Inflammatory macrophage (primary cell): ENCODE measurements at regions not wholly inside any gene's neighbourhood (a gene's known extent, or its start where the extent isn't known, plus 50 kb on each side); places are given as distances from the start of the nearest gene placed in this dataset.
"Not testable (repeated sequence)": the region's sequence is repeated elsewhere in the genome, so short reads cannot be mapped to it uniquely, and the experiment has no call there.

Source experiments
- DNase-seq, 2 donors: peaks; one replicate each; pipeline ENCODE4 v3.0.0-alpha.2; 2020 to 2022

- DNase-seq = no peak
Observed at GRCh38 chr1:60709426-60709825, 372.9 kb upstream of the NFIA start.

GRCh38 chr1:60705026-60705425, 377.3 kb upstream of the NFIA start:
- no peak for DNase-seq

- no peak for DNase-seq
Observed at GRCh38 chr1:60703155-60703554, 379.2 kb upstream of the NFIA start.

- DNase-seq = no peak
Observed at GRCh38 chr1:60699325-60699724, 383.0 kb upstream of the NFIA start.

GRCh38 chr1:60697204-60697994, 385.0 kb upstream of the NFIA start:
- DNase-seq = no peak

- no peak for DNase-seq
Observed at GRCh38 chr1:60696512-60696911, 385.8 kb upstream of the NFIA start.

- no peak for DNase-seq
Observed at GRCh38 chr1:60695716-60696171, 386.6 kb upstream of the NFIA start.

GRCh38 chr1:60694980-60695379, 387.4 kb upstream of the NFIA start:
- DNase-seq = no peak

GRCh38 chr1:60692031-60692430, 390.3 kb upstream of the NFIA start:
- no peak for DNase-seq

- DNase-seq = not testable (repeated sequence)
Observed at GRCh38 chr1:60688221-60688620, 394.1 kb upstream of the NFIA start.

GRCh38 chr1:60681095-60681860, 401.1 kb upstream of the NFIA start:
- DNase-seq = no peak

GRCh38 chr1:60679524-60680375, 402.6 kb upstream of the NFIA start:
- DNase-seq = no peak

GRCh38 chr1:60678802-60679201, 403.6 kb upstream of the NFIA start:
- no peak for DNase-seq

GRCh38 chr1:60678391-60678790, 404.0 kb upstream of the NFIA start:
- no peak for DNase-seq

GRCh38 chr1:60672449-60672848, 409.9 kb upstream of the NFIA start:
- DNase-seq = no peak

GRCh38 chr1:60670302-60670701, 412.1 kb upstream of the NFIA start:
- no peak for DNase-seq

- no peak for DNase-seq
Observed at GRCh38 chr1:60668585-60668984, 413.8 kb upstream of the NFIA start.

- no peak for DNase-seq
Observed at GRCh38 chr1:60665311-60665710, 417.1 kb upstream of the NFIA start.

- no peak for DNase-seq
Observed at GRCh38 chr1:60664086-60664625, 418.2 kb upstream of the NFIA start.

- no peak for DNase-seq
Observed at GRCh38 chr1:60662486-60663044, 419.8 kb upstream of the NFIA start.

- no peak for DNase-seq
Observed at GRCh38 chr1:60657926-60658325, 424.4 kb upstream of the NFIA start.

- DNase-seq = no peak
Observed at GRCh38 chr1:60655679-60656355, 426.5 kb upstream of the NFIA start.
